GM19239 (cell line): ENCODE measurements at regions not wholly inside any gene's neighbourhood (a gene's known extent, or its start where the extent isn't known, plus 50 kb on each side); places are given as distances from the start of the nearest gene placed in this dataset.

Experiments used
- DNase-seq: peaks from one replicate; pipeline ENCODE4 v3.0.0; 2011; ENCODE audit warnings: low spot score; ENCODE audit not compliant: insufficient read length
- FAIRE-seq: peaks from 2 replicates; lab custom pipeline; 2011; peaks lifted over from hg19 to GRCh38; lab: Jason Lieb, UNC

- DNase-seq (no peak), FAIRE-seq (no peak)
These were observed 277.7 kb upstream of the TSHZ3 start for GRCh38 chr19:31626941-31627340.

DNA sequence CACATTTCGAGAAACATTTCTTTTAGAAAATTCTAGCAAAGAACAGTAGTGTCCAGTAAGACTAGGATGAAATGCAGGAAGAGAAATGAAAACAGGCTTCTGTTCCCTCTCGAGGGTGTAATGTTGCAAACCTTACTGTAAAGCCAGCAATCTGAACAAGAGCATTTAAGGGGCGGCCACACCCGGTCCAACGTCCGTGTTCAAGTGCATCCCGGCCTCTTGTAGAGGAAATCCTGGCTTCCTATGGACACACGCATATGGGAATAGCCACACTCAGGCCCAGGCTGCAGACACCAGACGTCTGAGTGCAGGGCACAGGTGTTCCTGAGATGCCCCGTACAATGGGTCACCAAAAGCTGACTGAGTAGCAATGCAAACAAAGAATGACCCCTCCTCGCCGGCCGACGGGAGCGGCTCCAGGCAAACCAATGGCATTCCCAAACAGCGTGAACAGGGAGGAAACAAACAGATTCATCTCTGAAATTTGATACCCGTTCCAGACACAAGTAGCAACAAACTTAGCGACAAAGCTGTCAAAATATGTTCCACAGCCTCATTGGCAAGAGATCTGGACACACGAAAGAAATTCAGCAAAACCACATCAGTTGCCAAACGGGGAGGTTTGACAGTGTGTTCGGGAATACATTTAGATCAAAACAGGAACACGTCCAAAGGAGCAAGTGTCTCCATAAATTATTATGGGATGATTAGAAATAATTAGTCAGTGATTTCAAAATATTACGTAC lies 278.6 kb upstream of the TSHZ3 start:
- no peak for FAIRE-seq

DNA sequence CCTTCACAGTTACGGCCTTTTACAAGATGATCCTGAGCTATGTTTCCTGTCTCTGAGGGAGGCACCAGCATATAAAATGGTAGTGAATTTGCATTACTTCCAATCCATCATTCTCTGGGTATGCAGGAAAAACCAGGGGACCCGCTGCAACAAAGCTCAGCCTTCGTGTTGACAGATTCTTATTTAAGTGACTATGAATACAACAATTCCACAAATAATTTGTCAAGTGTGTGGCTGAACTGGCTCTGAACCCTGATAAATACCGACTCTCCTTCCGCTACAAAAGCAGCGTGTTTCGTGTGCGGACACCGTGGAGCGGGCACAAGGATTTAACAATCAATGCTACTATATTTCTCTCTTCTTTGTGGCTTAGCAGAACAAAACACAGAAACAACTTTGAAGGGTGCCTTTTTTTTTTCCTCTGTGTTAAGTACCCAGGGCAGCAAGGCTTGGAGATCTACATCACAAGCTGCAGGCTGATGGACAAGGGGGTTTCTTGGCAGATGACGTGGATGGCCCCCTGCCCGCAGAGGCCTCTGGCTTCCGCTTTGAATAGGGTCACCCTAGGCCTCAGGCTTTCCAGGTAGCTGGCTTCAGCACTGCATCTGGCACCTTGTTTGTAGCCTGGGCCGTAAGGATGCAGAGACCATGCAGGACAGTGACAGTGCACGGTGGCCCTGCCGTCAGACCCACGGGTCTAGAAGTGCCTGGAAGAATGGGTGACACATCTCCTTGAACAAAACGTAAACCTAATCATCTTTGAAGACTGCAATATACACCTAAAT lies 280.5 kb upstream of the TSHZ3 start:
- DNase-seq (no peak), FAIRE-seq (no peak)

More for the DNA sequence above, 278.6 kb upstream of the TSHZ3 start:
- DNase-seq, result no peak

GRCh38 chr19:31633014-31633413 lies 283.8 kb upstream of the TSHZ3 start:
- FAIRE-seq, result no peak
- no peak for DNase-seq

DNA sequence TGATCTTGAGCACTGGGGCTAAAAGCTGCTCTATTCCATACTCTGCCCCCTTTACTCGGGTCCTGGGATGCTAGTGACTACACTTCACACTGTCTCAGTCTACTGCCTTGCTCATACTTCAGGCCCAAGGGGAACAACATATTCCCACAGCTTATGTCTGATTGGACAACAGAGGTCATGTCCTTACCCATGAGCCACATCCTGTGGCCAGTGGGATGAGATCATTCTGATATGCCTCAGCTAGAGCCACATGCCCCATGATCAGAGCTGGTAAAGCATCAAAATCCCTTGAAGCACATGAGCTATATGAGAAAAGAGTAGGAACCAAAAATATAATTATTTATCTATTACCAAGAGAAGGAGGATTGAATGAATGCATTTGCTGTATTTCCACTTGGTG lies 290.1 kb upstream of the TSHZ3 start:
- no peak for DNase-seq
- no peak for FAIRE-seq

GRCh38 chr19:31641591-31641990 lies 292.4 kb upstream of the TSHZ3 start:
- no peak for FAIRE-seq
- DNase-seq, result no peak

DNA sequence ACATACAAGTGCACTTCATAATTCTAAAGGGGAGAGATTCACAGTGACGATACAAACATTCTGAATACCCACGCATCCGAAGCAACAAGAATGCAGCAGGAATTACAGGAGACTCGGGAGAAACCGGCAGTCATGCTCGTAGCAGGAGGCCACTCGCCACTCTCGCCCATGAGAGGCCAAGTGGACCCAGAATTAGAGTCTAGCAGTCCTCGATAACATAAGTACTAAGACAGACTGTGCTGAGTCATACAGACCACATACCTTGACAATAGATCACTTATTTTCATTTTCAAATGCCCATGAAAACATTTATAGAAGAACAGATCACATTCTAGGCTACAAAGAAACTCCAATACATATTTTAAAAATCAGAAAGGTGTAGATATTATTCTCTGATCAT lies 299.1 kb upstream of the TSHZ3 start:
- no peak for DNase-seq
- no peak for FAIRE-seq

GRCh38 chr19:31656507-31656906 lies 307.3 kb upstream of the TSHZ3 start:
- FAIRE-seq, result no peak

DNA sequence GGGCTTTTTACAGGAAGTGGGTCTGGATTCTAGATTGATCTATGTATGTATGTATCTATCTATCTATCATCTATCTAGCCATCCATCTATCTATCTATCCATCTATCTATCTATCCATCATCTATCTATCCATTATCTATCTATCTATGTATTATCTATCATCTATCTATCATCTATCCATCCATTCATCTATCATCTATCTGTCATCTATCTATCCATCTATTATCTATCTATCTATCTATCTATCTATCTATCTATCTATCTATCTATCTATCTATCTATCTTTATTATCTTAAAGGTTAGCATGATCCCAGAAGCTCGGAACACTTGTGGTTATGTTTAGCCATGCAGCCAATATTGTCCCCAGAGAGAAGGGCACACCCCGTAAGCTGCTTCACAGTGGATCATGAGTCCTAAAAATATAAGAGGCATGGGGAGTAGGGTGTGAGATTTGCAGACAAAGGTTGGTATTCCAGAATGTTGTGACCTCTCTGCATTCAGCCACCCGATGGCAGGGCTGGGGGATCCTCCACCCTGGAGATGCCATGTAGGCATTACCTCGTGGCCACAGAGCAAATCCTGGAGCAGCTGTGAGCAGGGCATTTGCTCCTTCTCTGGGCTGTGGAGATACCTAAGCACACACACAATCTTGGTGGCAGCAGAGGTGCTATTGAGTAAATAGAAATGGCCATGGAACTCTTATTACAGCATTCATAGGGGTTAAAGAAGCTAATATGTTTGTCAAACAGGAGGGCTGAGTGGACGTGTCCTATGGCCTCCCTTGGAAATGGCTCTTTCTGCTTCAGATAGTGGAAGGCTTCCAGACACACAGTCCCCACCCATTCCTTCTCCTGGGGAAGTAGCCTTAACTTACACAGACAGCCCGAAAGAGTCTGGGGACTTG lies 310.0 kb upstream of the TSHZ3 start:
- FAIRE-seq (no peak), DNase-seq (no peak)

More at GRCh38 chr19:31656507-31656906, 307.3 kb upstream of the TSHZ3 start:
- no peak for DNase-seq

DNA sequence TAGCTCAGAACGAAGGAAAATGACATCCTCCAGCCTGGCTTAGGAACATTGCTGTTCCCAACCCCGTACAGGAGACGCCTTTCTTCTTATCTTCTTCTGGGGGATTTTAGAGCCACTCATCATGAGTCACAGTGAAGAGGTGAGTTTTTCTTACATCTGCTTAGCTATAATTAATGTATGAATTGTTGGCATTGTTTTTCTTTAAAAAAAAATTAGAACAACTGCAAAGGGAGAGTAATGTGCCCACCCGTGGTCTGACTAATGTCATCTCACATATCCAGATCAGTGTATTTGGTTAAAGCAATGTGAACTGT lies 310.6 kb upstream of the TSHZ3 start:
- no peak for DNase-seq
- no peak for FAIRE-seq

DNA sequence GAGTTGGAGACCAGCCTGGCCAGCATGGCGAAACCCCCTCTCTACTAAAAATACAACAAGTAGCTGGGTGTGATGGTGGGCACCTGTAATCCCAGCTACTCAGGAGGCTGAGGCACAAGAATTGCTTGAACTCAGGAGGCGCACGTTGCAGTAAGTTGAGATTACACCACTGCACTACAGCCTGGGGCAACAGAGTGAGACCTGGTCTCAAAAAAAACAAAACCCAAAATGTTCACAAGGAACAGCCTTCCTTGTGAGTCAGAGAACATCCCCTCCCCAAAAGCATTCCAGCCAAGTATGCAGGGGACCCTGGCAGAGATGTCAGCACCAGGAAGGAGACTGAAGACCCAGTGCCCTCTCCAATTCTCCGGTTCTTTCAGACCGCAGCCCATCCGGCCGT lies 314.9 kb upstream of the TSHZ3 start:
- DNase-seq, result no peak
- no peak for FAIRE-seq

DNA sequence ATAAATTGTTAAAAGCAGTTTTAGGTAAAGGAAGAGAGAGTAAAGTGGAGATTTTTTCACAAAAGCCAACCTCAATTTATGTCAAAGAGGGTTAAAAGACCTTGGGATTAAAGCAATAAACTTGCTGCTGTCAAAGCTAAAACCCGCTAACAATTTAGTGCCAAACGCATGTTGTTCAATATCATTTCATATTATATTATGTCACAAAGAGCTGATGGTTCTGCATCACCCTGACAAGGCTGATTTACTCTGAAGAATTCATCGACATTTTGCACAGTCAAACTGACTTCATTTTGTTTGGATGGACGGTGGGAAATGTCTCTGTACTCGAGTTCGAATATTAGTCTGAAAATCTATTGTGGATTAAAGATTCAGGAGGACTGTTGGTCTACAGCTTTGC lies 315.8 kb upstream of the TSHZ3 start:
- no peak for DNase-seq
- no peak for FAIRE-seq

- no peak for DNase-seq
- FAIRE-seq, result no peak
These were observed 316.9 kb upstream of the TSHZ3 start for GRCh38 chr19:31666126-31666525.

DNA sequence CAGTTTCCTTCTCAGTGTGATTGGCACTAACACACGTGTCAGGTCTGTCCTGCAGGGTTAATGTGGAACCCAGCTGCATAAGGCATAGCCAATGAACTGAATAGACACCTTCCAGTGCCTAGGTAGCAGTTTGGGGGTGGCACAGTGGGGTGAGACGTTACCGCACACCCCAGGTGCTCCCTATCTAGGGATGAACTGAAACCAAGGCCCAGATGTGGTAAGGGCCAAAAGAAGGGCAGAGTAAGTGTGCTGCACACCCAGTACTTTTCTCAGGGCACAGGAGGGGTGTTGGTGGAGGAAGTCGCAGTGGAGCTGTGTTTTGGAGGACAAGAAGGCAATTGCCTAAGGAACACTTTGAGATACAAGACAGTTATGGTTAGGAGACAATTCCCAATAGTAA lies 317.9 kb upstream of the TSHZ3 start:
- DNase-seq (no peak), FAIRE-seq (no peak)

GRCh38 chr19:31668921-31669320 lies 319.7 kb upstream of the TSHZ3 start:
- no peak for DNase-seq
- FAIRE-seq, result no peak

DNA sequence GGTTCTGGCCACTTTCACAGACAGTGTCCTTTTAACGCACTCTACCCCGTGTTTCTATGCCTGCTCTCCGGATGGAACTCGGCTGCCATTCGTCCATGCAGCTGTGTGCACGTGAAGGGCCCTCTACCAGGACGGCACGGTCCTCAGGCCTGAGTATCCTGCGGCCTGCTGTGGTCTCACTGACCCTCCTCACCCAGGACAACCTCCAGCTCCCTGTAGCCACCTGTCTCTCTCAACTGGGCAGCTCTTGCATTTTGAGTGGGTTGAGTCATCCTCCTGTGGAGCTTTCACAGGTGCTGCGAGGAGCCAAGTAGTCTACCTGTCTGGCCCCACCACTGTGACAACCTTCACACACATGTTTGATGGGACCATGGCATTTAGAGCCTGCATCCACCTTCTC lies 321.7 kb upstream of the TSHZ3 start:
- FAIRE-seq, result no peak
- DNase-seq, result no peak

- no peak for DNase-seq
- FAIRE-seq, result no peak
These were observed 322.3 kb upstream of the TSHZ3 start for GRCh38 chr19:31671411-31672035.

DNA sequence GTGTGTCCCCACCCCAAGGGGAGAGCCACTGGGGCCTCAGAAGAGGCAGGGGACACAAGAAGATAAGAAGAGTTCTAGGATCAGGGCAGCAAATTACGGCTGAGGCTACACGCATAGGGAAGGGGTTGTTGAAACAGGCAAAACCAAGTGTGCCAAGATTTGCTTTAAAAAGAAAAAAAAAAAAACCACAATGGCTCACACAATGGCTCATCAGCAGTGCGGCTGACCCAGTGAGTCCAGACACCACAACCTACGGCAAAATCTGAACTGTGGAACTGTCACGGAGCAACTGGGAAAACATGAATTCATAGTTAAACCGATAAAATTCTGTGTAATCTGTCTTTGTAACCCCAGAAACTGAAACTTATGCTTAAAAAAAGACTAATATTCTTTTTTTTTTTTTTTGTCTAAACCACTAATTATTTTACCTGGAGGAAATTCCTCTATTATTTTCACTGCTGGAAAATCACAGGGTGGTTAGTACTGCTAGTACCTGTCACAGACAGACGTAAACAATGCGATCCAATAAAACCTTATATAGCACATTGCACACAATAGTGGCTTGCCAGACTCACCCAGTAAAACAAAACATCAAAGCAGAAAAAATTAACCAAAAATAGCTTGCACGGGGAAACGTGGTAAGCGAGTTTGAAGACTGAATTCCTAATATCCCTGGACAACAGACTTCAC lies 325.4 kb upstream of the TSHZ3 start:
- FAIRE-seq (no peak), DNase-seq (no peak)

- DNase-seq (no peak), FAIRE-seq (no peak)
These were observed 326.1 kb upstream of the TSHZ3 start for GRCh38 chr19:31675193-31675913.
